Erythroblast (primary cell): ENCODE measurements at regions not wholly inside any gene's neighbourhood (a gene's known extent, or its start where the extent isn't known, plus 50 kb on each side); places are given as distances from the start of the nearest gene placed in this dataset.

ENCODE experiments used
- DNase-seq, 2 experiments: peaks; one replicate each; lab custom pipeline; 2025; lab: John Stamatoyannopoulos, UW
- GATA1 ChIP-seq: IDR thresholded peaks from 2 replicates; pipeline ENCODE4 v1.6.1; 2011; ENCODE audit warnings: low read depth, mild to moderate bottlenecking, control low read depth, low read length, moderate library complexity
- POLR2A ChIP-seq: IDR thresholded peaks from 2 replicates; pipeline ENCODE4 v1.6.1; 2011; ENCODE audit warnings: mild to moderate bottlenecking, low read length

GRCh38 chr16:66168777-66169176 lies 197.7 kb upstream of the CDH5 start:
- DNase-seq, result no peak
- TF ChIP-seq POLR2A (no peak), GATA1 (no peak)

GRCh38 chr16:66167564-66168291 lies 198.8 kb upstream of the CDH5 start:
- no peak for TF ChIP-seq POLR2A

DNA sequence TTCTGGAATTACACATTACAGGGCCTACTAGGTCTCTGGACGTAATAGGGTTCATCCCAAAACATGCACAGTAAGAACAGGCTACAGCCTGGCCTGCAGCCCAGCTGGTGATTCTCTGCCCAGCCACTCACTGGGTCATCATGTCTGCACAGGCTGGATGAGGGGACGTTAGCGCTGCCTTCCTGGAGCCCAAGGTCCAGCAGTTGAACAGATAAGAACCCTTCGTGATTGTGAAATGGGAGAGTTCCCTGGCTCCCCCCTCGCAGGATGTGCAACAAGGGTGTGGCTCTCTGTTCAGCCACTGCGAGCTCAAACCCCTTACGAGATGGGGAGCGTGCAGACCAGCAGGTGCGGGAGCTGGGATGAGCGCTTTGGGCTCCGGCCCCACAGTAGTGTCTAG lies 200.0 kb upstream of the CDH5 start:
- no peak for DNase-seq
- no peak for TF ChIP-seq GATA1
- no peak for TF ChIP-seq POLR2A

More at GRCh38 chr16:66167564-66168291, 198.8 kb upstream of the CDH5 start:
- no peak for DNase-seq

- TF ChIP-seq POLR2A (no peak), GATA1 (no peak)
- DNase-seq, result no peak
These were observed 200.6 kb upstream of the CDH5 start for GRCh38 chr16:66165879-66166278.

GRCh38 chr16:66164581-66165247 lies 201.8 kb upstream of the CDH5 start:
- no peak for DNase-seq
- no peak for TF ChIP-seq GATA1
- no peak for TF ChIP-seq POLR2A

DNA sequence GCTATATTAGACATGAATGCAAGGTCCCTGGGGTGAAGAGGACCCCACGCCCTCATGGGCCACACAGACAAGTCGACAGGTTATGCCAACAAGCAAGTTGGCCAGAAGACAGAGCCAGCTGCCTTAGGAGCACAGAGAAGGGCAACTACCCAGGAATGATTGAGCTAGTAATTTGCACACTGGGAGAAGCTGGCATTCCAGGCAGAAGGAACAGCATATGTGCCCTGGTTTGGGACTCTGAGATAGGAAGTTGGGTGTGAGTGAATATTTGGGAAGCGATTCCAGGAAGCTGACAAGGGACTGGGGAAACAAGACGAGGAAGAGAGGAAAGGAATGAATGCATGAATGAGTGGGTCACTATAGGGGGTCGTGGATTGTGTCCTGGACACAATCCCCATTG lies 203.7 kb upstream of the CDH5 start:
- DNase-seq, result no peak
- TF ChIP-seq POLR2A, result no peak
- no peak for TF ChIP-seq GATA1

DNA sequence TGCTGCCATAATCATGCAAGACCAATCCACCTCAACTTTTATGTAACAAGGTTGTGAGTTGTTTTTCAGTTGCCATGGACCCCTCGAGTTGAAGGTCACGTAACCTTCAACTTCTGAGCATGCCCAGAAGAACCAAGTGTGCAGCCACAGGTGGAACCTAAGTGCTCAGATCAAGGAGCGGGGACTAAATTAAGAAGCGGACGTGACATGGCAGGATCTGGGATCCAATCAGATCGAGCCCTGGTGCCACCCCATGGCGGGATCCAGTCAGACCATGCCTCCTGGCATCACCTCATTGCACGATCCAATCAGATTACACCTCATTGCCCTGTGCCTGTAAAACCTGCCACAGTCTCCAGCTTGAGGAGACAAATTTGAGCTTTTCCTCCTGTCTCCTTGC lies 204.5 kb upstream of the CDH5 start:
- no peak for TF ChIP-seq GATA1
- TF ChIP-seq POLR2A, result no peak
- DNase-seq, result no peak

GRCh38 chr16:66161269-66161668 lies 205.2 kb upstream of the CDH5 start:
- TF ChIP-seq GATA1, result no peak
- no peak for TF ChIP-seq POLR2A

GRCh38 chr16:66159987-66160386 lies 206.5 kb upstream of the CDH5 start:
- no peak for DNase-seq
- TF ChIP-seq GATA1 (no peak), POLR2A (no peak)

More at GRCh38 chr16:66161269-66161668, 205.2 kb upstream of the CDH5 start:
- no peak for DNase-seq

DNA sequence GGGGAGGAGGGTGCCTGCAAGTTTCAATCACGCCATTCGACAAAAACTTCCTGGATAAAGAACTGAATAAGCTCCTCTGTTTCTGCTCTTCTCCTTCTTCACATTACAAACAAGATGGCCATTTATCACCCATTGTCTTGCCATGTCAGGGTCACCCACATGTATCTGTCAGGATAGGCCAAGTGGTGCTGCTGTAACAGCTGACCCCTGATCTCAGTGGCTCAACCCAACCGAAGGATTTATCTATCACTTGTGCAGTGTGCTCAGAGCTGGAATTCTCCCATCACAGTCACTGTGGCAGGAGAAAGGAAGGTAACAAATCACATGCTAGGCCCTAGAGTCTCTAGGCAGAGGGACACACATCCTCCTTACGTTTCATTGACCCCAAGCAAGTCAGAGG lies 210.0 kb upstream of the CDH5 start:
- TF ChIP-seq POLR2A (no peak), GATA1 (no peak)
- DNase-seq, result no peak

GRCh38 chr16:66155933-66156332 lies 210.6 kb upstream of the CDH5 start:
- no peak for TF ChIP-seq POLR2A
- TF ChIP-seq GATA1, result no peak
- DNase-seq, result no peak

GRCh38 chr16:66154801-66155200 lies 211.7 kb upstream of the CDH5 start:
- no peak for DNase-seq
- TF ChIP-seq POLR2A (no peak), GATA1 (no peak)

DNA sequence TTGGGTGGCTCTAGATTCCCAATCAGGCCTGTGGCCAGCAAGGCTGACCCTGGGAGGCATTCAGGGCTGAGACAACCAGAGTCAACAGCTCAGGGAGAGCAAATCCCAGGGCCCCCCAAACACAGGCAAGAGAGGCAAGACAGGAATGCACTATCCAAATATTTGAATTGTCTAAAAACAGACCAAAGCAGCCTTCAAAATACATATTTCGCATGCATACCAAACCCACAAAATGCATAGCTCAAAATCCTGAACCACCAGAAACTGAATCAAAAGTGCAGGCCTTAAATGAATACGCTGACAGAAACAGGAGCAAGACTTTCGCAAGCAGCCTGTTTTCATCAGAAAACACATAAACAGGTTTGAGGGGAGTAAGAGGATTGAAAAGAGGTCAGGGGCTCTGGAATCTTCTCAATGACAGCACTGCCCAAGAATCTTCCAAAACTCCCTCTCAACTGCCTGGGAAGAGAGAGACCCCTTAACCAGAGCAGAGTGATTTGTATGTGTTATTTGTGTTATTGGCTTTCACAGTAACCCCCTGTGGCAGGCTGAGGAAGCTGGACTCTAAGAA lies 213.6 kb upstream of the CDH5 start:
- TF ChIP-seq GATA1, result no peak
- TF ChIP-seq POLR2A, result no peak
- DNase-seq, result no peak

GRCh38 chr16:66152181-66152580 lies 214.3 kb upstream of the CDH5 start:
- no peak for TF ChIP-seq GATA1
- DNase-seq, result no peak
